ENCODE measurements at regions not wholly inside any gene's neighbourhood (a gene's known extent, or its start where the extent isn't known, plus 50 kb on each side); places are given as distances from the start of the nearest gene placed in this dataset.

- TF ChIP-seq CTCF (IDR thresholded peaks at IDR 0.05) (no peak), POLR2A (IDR thresholded peaks at IDR 0.05) (no peak)
Observed at GRCh38 chr9:1718836-1719235, 296.3 kb upstream of the SMARCA2 start.

Data from Peyer's patch (tissue), 4 donors.